ENCODE measurements at regions not wholly inside any gene's neighbourhood (a gene's known extent, or its start where the extent isn't known, plus 50 kb on each side); places are given as distances from the start of the nearest gene placed in this dataset.
A peak's percentile ranks its signal among the peaks of the same experiment; 100 is the strongest.
"Not testable (repeated sequence)": the region's sequence is repeated elsewhere in the genome, so short reads cannot be mapped to it uniquely, and the experiment has no call there.

GRCh38 chr4:9602389-9602914 is 158.2 kb downstream of the DEFB131A start:
- DNase-seq (ENCODE audit: extremely low read depth in 1 of 11, low read depth in 9 of 11, low spot score in 4 of 11) = no peak

DNA sequence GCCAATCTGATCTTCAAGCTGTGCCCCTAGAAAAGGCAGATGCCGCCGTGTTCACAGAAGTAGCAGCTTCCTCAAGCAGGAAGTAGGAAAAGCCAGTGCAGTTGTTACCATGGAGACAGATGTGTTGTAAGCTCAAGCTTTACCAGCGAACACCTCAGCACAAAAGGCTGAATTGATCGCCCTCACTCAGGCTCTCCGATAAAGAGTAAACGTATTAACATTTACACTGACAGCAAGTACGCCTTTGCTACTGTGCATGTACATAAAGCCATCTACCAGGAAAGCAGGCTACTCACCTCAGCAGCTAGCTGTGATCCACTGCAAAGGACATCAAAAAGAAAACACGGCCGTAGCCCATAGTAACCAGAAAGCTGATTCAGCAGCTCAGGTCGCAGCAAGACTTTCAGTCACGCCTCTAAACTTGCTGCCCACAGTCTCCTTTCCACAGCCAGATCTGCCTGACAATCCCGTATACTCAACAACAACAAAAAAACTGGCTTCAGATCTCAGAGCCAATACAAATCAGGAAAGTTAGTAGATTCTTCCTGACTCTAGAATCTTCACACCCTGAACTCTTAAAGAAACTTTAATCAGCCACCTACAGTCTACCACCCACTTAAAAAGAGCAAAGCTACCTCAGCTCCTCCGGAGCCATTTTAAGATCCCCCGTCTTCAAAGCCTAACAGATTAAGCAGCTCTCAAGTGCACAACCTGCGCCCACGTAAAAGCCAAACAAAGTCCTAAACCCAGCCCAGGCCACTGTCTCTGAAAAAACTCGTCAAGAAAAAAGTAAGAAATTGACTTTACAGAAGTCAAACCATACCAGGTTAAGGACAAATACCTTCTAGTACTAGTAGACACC is 160.0 kb downstream of the DEFB131A start:
- peak in 8 of 11 donors; percentile 22 to 68 (median 46) for DNase-seq (ENCODE audit: extremely low read depth in 1 of 11, low read depth in 9 of 11, low spot score in 4 of 11)

DNA sequence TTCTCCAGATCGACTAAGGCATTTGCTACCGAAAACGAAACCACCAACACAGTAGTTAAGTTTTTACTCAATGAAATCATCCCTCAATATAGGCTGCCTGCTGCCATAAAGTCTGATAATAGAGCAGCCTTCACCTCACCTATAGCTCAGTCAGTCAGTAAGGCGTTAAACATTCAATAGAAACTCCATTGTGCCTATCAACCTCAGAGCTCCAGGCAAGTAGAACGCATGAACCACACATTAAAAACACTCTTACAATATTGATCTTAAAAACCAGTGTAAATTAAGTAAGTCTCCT is 160.6 kb downstream of the DEFB131A start:
- DNase-seq (ENCODE audit: extremely low read depth in 1 of 11, low read depth in 9 of 11, low spot score in 4 of 11) = not testable (repeated sequence)

GRCh38 chr4:9608300-9608699 is 164.1 kb downstream of the DEFB131A start:
- DNase-seq (ENCODE audit: extremely low read depth in 1 of 11, low read depth in 9 of 11, low spot score in 4 of 11) = no peak

DNA sequence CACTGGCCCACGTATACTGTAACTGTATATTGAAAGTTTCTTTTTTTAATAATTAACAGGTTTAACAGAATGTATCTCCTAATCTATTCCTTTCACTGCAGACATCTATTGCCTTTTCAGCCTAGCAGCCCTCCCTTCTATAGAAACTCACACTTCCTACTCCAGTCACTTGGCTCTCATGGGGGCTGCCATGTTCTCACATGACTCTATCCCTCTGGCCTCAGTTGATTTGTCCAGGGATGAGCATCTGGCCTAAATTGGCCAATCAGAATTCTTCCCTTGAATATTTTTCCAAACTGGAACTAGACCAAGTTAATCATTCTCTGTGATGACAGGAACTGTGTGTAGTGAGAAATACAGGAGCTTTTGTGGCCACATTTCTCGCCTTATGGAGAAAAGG is 166.1 kb downstream of the DEFB131A start:
- not testable (repeated sequence) for DNase-seq (ENCODE audit: extremely low read depth in 1 of 11, low read depth in 9 of 11, low spot score in 4 of 11)

- DNase-seq (ENCODE audit: extremely low read depth in 1 of 11, low read depth in 9 of 11, low spot score in 4 of 11) = peak in 3 of 11 donors; percentile 15 to 46 (median 18)
Measured at GRCh38 chr4:9611101-9611500, 166.9 kb downstream of the DEFB131A start.

- DNase-seq (ENCODE audit: extremely low read depth in 1 of 11, low read depth in 9 of 11, low spot score in 4 of 11) = not testable (repeated sequence)
Measured at GRCh38 chr4:9636411-9636810, 145.0 kb upstream of the DRD5 start.

DNA sequence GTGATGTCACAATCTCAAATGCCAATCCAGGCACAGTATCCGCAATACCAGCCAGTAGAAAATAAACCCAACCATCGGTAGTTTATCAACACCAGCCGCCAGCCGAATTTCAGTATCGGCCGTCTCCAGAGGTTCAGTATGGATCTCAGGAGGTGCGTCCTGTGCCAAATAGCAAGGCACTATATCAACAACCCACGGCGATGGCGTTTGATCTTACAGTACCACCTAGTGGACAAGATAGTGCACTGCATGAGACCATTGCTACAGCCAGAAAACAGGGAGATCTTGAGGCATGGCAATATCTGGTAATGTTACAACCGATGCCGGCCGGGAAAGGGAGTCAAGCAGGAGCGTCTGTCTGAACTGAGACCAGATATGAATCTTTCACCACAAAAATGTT is 121.8 kb upstream of the DRD5 start:
- peak in 2 of 11 donors; percentile 0 to 13 for DNase-seq (ENCODE audit: extremely low read depth in 1 of 11, low read depth in 9 of 11, low spot score in 4 of 11)

- not testable (repeated sequence) for DNase-seq (ENCODE audit: extremely low read depth in 1 of 11, low read depth in 9 of 11, low spot score in 4 of 11)
Measured at GRCh38 chr4:9660955-9661354, 120.5 kb upstream of the DRD5 start.

DNA sequence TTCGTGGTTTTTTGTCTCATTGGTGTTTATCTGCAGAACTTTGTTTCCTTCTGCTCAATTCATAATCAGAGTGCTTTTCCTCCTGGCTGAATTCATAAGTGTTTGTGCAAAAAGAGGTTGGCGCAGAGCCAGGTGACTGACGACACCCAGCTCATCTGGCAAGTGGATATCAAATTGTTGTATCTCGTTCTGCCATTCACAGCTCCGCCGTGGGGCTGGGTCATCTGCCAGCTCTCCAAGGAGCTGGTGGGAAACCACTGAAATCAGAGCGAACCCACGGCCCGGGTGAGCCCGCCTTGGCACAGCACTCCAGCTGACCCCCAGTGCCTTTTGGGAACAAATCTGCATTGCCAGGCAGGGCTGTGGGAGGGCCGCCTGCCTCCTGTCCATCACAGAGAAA is 110.7 kb upstream of the DRD5 start:
- DNase-seq (ENCODE audit: extremely low read depth in 1 of 11, low read depth in 9 of 11, low spot score in 4 of 11) = not testable (repeated sequence)

GRCh38 chr4:9677357-9677756 is 104.1 kb upstream of the DRD5 start:
- not testable (repeated sequence) for DNase-seq (ENCODE audit: extremely low read depth in 1 of 11, low read depth in 9 of 11, low spot score in 4 of 11)

DNA sequence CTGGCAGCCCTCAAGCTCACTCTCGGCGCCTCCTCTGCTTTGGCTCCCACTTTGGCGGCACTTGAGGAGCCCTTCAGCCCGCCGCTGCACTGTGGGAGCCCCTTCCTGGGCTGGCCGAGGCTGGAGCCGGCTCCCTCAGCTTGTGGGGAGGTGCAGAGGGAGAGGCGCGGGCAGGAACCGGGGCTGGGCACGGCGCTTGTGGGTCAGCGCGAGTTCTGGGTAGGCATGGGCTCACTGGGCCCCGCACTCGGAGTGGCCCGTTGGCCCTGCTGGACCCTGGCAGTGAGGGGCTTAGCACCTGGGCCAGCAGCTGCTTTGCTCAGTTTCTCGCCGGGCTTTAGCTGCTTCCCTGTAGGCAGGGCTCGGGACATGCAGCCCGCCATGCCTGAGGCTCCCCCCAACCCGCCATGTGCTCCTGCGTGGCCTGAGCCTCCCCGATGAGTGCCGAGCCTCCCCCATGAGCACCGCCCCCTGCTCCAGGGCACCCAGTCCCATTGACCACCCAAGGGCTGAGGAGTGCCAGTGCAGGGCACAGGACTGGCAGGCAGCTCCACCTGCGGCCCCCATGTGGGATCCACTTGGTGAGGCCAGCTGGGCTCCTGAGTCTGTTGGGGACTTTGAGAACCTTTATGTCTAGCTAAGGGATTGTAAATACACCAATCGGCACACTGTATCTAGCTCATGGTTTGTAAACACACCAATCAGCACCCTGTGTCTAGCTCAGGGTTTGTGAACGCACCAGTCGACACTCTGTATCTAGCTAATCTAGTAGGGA is 101.5 kb upstream of the DRD5 start:
- no peak for DNase-seq (ENCODE audit: extremely low read depth in 1 of 11, low read depth in 9 of 11, low spot score in 4 of 11)

DNA sequence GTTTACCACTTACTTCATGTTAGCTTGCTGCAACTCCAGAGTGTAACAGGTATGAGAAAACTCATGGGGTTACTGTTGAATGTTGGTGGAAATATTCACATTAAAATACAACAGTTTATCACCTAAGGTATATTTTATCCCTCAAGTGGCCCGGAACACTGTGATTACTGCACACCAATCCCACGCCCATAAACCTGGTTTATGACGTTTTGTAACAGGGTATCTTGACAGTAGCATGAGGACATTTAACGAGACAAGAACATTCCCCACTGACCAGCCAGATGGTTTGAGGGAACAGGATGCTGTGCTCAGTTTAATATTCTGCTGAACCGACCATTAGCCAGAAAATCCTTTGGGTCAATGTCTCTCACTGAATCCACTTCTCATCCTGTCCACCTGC is 98.3 kb upstream of the DRD5 start:
- not testable (repeated sequence) for DNase-seq (ENCODE audit: extremely low read depth in 1 of 11, low read depth in 9 of 11, low spot score in 4 of 11)

- DNase-seq (ENCODE audit: extremely low read depth in 1 of 11, low read depth in 9 of 11, low spot score in 4 of 11) = not testable (repeated sequence)
Measured at GRCh38 chr4:9685016-9685415, 96.4 kb upstream of the DRD5 start.

GRCh38 chr4:9685692-9686091 is 95.7 kb upstream of the DRD5 start:
- no peak for DNase-seq (ENCODE audit: extremely low read depth in 1 of 11, low read depth in 9 of 11, low spot score in 4 of 11)

DNA sequence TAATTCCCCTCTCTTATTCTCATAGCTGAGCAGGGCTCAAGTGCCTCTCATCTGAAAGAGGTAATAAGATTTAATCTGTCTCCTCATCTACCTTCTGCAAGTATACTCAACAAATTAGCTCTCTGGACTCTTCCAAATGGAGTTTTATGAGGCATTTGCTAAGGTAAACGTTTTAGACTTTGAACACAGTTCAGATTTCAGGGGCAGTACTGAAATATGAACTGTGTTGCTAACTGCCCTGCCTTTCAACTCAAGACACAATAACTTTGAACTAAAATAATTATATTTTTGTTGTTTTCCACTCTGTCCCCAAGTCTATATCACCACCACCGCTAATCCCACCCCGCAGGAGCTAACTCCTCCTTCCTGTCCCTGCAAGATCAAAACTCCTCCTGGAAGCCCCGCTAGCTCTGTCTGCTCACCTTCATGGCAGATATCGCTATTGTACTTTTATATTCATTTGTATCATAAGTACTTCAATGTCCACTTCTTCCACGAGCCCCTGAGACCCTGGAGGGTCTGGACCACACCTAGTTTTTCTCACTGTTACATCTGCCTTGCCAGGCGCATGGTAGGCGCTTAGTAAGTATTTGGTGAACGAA is 90.7 kb upstream of the DRD5 start:
- DNase-seq (ENCODE audit: extremely low read depth in 1 of 11, low read depth in 9 of 11, low spot score in 4 of 11) = peak in 6 of 11 donors; percentile 4 to 20 (median 11)

GRCh38 chr4:9691238-9692065 is 90.0 kb upstream of the DRD5 start:
- DNase-seq (ENCODE audit: extremely low read depth in 1 of 11, low read depth in 9 of 11, low spot score in 4 of 11) = peak; percentile 80 to 94 (median 91)

GRCh38 chr4:9692791-9693491 is 88.5 kb upstream of the DRD5 start:
- not testable (repeated sequence) for DNase-seq (ENCODE audit: extremely low read depth in 1 of 11, low read depth in 9 of 11, low spot score in 4 of 11)

All from renal cortex interstitium (tissue), 11 donors.